Hematopoietic multipotent progenitor cell treated with erythropoietin and hydrocortisone succinate and interleukin-3 and kit ligand, for 6 days (in vitro differentiated cells): ENCODE measurements at regions not wholly inside any gene's neighbourhood (a gene's known extent, or its start where the extent isn't known, plus 50 kb on each side); places are given as distances from the start of the nearest gene placed in this dataset.

Source experiments
- DNase-seq: peaks from one replicate; pipeline ENCODE4 v3.0.0-alpha.2; 2015

- no peak for DNase-seq
Observed at GRCh38 chr14:79960288-79960687, 251.0 kb downstream of the DIO2 start.

GRCh38 chr14:79951572-79951971 is 259.7 kb downstream of the DIO2 start:
- no peak for DNase-seq

- DNase-seq = no peak
Observed at GRCh38 chr14:79949906-79950305, 261.4 kb downstream of the DIO2 start.

GRCh38 chr14:79947440-79948054 is 263.8 kb downstream of the DIO2 start:
- DNase-seq = no peak

GRCh38 chr14:79939235-79939634 is 272.1 kb downstream of the DIO2 start:
- DNase-seq = no peak

GRCh38 chr14:79938185-79938584 is 273.1 kb downstream of the DIO2 start:
- no peak for DNase-seq

GRCh38 chr14:79937433-79937832 is 273.9 kb downstream of the DIO2 start:
- no peak for DNase-seq

GRCh38 chr14:79924551-79924950 is 286.8 kb downstream of the DIO2 start:
- DNase-seq = no peak

GRCh38 chr14:79920180-79920692 is 291.1 kb downstream of the DIO2 start:
- no peak for DNase-seq
